ENCODE measurements at regions not wholly inside any gene's neighbourhood (a gene's known extent, or its start where the extent isn't known, plus 50 kb on each side); places are given as distances from the start of the nearest gene placed in this dataset.

- TF ChIP-seq ZKSCAN8 (CRISPR knock-in tag; IDR thresholded peaks at IDR 0.05; ENCODE audit: borderline replicate concordance) (no peak), EP300 (IDR thresholded peaks at IDR 0.05; ENCODE audit: low read depth in 2 of 2, low read length in 2 of 2) (no peak), EP300 (CRISPR knock-in tag; IDR thresholded peaks at IDR 0.05; ENCODE audit: borderline replicate concordance) (no peak), NR0B2 (CRISPR knock-in tag; IDR thresholded peaks at IDR 0.05) (no peak), GTF2F1 (IDR thresholded peaks at IDR 0.05; ENCODE audit: low read length) (no peak), CTCF (CRISPR knock-in tag; IDR thresholded peaks at IDR 0.05) (no peak), EZH2 (conservative IDR thresholded peaks at IDR 0.05; ENCODE audit: low read depth, low read length) (no peak), KLF9 (CRISPR knock-in tag; IDR thresholded peaks at IDR 0.05; ENCODE audit: low read depth) (no peak)
Observed at GRCh38 chr9:93809204-93809940, 145.8 kb downstream of the BARX1 start.

All from HepG2 (cell line).